ENCODE measurements at regions not wholly inside any gene's neighbourhood (a gene's known extent, or its start where the extent isn't known, plus 50 kb on each side); places are given as distances from the start of the nearest gene placed in this dataset.

DNA sequence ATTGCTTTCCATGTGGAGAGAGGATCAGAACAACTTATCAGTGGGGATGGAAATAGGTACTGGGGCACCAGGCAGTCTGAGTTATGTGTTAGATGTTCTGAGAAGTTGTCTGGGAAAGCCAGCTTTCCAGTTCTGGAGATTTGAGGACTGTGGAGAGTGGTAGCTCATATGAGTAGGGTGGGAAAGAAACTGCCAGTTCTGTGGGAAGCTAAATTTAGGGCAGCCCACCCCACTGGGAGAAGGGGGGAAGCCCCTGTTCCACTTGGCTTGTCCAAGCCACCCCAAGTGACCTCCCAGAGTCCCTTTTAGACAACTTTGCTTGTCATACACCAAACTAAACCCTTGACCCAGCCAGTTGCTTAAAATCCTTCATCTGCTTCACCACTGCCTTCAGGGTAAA lies 189.5 kb downstream of the REEP3 start:
- no peak for DNase-seq

- DNase-seq: no peak
Measured at GRCh38 chr10:63711361-63711760, 190.2 kb downstream of the REEP3 start.

DNA sequence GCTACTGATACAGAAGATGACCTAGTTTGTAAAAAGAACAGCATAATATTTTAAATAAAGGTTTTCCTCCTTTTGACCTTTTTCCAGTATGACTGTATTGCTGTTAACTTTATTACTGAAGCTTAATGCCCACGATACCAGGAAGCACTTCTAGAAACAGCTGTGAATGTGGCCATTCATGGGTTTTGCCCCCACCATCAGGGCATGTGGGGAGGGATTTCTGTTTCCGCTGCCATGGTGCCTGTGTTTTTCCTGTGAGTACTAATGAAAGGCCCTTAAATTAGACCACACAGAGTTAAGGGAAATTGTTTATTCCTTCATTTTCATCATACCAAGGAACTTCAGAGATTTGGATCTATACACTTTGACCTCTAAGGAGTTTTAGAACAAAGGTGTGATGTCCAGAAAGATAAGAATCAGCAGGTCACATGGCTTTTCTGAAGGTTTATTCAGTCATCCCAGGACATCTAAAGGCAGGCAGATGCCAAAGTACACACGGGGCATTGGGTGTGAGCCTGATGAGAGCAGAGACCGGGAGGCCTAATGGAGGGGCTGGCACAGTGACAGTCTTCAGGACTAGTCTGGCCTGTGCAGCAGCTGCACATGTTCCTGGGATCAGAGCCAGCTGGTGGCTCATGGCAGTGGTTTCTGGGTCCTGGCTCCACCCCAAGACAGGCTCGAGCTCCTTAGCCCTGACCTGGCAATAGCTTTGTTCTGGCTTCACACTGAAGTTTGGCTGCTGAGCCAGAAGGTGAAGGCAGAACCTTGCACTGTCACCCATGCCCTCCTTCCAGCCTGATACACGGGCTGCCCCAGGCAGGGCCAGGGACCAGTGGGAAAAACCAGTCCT lies 190.9 kb downstream of the REEP3 start:
- DNase-seq: no peak

GRCh38 chr10:63712717-63713115 lies 191.5 kb downstream of the REEP3 start:
- no peak for DNase-seq

GRCh38 chr10:63713191-63714144 lies 192.3 kb downstream of the REEP3 start:
- no peak for DNase-seq

GRCh38 chr10:63716016-63716580 lies 194.9 kb downstream of the REEP3 start:
- no peak for DNase-seq

DNA sequence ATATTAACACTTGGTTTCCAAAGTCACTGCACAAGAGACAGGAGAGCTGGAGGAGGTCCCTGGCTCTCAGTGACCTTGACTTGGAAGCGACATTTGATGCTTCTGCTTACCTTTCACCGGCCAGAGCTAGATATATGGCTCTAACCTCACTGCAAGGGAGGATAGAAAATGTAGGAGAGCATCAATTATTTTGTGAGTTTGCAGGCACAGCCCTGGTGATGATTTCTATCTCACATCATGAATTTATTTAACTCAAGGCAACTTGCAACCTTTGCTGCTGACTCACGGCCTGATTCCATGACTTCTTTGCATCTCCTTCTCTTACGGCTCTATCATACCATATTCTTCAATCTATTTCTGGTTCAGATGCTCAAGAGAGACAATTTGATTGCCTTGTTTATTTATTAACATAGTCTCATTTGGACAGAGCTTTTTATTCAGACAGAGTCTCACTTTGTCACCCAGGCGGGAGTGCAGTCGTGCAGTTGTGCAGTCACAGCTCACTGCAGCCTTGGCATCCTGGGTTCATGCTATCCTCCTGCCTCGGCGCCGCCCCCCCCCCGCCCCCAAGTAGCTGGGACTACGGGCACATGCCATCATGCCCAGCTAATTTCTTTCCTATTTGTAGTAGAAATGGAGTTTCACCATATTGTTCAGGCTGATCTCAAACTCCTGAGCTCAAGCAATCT lies 196.0 kb downstream of the REEP3 start:
- DNase-seq: no peak

- DNase-seq: no peak
Measured at GRCh38 chr10:63718006-63718405, 196.8 kb downstream of the REEP3 start.

DNA sequence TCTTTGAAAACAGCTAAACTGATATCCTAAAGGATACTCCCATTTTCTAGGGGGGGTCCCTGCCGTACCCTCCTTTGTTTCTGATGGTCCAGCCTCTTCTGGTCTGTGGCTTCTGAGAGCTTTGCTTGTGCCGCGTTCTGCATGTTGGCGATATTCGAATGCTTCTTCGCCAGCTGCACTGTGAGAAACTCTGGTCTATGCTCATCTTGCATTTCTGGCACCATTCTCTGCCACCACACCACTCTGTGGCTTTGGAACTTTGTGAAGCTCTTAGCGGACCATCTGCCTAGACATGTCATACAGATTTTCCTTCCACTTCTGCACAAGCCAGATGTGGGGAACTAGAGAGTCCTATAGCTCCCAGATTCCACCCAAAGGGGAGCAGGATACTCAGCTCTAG lies 197.2 kb downstream of the REEP3 start:
- DNase-seq: no peak

DNA sequence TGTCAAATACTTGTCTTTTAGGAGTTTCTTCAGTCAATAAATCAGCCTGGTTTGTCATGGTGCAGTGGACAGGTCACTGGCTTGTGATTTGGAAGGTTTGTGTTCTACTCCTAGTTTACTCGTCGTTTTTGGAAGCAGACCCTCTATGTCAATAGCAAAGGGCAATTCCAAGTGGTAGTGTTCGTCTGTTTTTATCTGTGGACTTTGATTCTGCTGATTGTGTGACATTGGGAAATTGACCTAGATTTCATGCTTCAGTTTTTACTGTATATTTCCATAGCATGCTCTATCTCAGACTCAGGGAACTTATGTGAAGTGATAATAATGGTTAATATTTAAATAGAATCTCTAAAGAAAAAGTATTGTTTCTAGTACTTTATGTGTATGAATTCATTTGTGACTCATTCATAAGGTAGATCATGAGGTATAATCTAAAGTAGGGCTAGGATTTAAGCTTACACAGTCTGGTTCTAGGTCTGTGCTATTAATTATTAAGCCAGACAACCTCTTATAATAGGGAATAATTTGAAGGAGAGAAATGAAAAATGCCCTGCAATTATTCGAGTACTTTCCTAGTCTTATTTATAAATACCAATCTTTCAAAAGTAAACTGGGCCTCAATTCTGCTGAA lies 198.1 kb downstream of the REEP3 start:
- no peak for DNase-seq

- DNase-seq: no peak
Measured at GRCh38 chr10:63720072-63720537, 198.9 kb downstream of the REEP3 start.

- no peak for DNase-seq
Measured at GRCh38 chr10:63720676-63721075, 199.5 kb downstream of the REEP3 start.

- no peak for DNase-seq
Measured at GRCh38 chr10:63722537-63722936, 201.3 kb downstream of the REEP3 start.

GRCh38 chr10:63723320-63723719 lies 202.1 kb downstream of the REEP3 start:
- DNase-seq: no peak

DNA sequence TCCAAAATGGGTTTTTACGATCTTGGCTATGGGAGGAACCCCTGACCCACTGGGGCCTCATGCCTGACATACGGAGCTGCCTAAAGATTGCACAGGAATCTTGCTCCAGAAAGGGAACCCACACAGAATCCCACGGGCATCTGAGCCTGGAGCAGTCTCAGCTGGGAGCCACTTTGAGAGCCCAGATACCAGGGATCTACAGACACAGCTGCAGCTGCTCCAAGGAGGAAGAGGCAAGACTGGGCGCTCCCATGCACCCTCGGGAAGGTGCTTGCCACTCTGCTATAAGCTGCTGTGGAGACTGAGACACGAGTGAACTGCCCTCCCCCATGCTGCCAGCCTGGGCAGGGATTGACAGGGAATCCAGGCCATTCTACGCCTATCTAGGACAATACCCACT lies 202.5 kb downstream of the REEP3 start:
- DNase-seq: no peak

DNA sequence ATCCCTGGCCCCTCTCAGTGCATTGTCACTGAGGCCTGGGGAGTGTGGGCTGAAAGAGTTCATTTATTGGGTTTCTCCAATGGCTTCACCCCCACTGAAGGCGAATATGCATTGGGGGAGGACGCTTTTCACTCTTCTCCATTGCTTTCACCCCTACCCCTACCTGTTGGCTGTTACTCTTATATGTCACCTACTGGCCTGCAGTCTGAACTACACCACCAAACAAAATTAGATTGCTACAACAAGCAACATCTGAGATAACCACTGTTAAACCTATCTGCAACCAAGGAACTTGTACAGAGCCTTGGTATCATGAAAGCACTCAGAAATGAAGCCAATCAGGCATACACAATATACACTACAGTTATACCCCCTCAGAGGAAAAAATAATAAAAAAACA lies 203.7 kb downstream of the REEP3 start:
- no peak for DNase-seq

DNA sequence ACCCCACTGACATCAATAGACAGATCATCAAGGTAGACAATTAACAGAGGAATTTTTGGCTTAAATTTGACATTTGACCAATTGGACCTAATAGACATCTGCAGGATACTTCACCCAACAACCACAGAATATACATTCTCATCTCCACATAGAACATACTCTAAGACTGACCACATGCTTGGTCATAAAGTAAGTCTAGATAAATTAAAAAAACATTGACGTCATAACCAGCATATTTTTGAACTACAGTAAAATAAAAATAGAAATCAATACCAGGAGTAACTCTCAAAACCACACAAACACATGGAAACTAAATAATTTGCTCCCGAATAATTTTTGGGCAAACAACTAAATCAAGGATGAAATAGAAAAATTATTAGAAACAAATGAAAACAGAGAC lies 205.7 kb downstream of the REEP3 start:
- DNase-seq: no peak

DNA sequence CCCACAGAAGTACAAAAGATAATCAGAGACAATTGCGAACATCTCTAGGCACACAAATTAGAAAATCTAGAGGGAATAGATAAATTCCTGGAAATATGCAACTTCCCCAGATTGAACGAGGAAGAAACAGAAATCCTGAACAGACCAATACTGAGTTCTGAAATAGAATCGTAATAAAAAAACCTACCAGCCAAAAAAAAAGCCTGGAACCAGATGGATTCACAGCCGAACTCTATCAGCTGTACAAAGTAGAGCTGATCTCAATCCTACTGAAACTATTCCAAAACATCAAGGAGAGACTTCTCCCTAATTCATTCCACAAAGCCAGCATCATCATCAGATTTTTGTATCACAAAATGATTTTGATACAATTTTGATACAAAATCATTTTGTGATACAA lies 206.4 kb downstream of the REEP3 start:
- no peak for DNase-seq

DNA sequence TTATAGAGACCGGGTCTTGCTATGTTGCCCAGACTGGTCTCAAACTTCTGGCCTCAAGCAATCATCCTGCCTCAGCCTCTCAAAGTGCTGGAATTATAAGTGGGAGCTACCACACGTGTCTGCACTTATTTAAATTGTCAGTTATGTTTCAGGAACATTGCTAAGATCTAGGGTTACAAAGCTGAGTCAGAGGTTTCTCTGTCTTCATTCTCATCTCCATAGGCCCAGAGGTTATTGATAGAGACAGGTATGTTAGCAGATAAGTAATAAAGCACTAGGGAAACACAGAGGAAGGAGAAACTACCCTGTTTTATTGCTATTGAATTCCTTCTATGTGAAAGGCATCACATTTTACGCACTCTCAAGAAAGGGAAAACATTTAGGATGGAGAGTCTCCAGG lies 214.1 kb downstream of the REEP3 start:
- DNase-seq: no peak

GRCh38 chr10:63738410-63738809 lies 217.2 kb downstream of the REEP3 start:
- no peak for DNase-seq

- no peak for DNase-seq
Measured at GRCh38 chr10:63744060-63744941, 223.1 kb downstream of the REEP3 start.

Data from activated gamma-delta T cell (primary cell).